H1 (cell line): ENCODE measurements at regions not wholly inside any gene's neighbourhood (a gene's known extent, or its start where the extent isn't known, plus 50 kb on each side); places are given as distances from the start of the nearest gene placed in this dataset.

ENCODE experiments used
- CTCF ChIA-PET: fragments of 300-600 bp; sonication (Branson Sonifier 250); formaldehyde crosslinking; loops from one replicate; lab custom pipeline; 2021; ENCODE audit not compliant: partially characterized antibody; lab: Charles Lee
- POLR2A ChIA-PET: fragments of 300-600 bp; sonication (Branson Sonifier 250); formaldehyde crosslinking; loops from one replicate; lab custom pipeline; 2021; ENCODE audit warnings: inconsistent platforms; ENCODE audit not compliant: partially characterized antibody; lab: Charles Lee
- DNase-seq, 2 experiments: peaks; one replicate each; pipeline versions ENCODE4 v3.0.0 to v3.0.0-alpha.2; 2010 to 2022; ENCODE audit warnings: low spot score in 2 of 2, low read depth in 1 of 2, mixed read lengths in 1 of 2
- FAIRE-seq: peaks from 2 replicates; lab custom pipeline; 2011; peaks lifted over from hg19 to GRCh38; lab: Jason Lieb, UNC
- H2AFZ ChIP-seq: 2 replicates; pipeline ENCODE4 v1.8.1; 2012; ENCODE audit warnings: low read length, inconsistent platforms
- H2AK5ac ChIP-seq: 2 replicates; pipeline ENCODE4 v1.6.1; 2013; ENCODE audit warnings: low read depth, low read length
- H2BK120ac ChIP-seq: replicated peaks from 2 replicates; pipeline ENCODE3; 2013; ENCODE audit warnings: low read depth, low read length, inconsistent platforms
- H2BK12ac ChIP-seq: 2 replicates; pipeline ENCODE4 v1.6.1; 2013; ENCODE audit warnings: low read depth, low read length
- H2BK15ac ChIP-seq: 2 replicates; pipeline ENCODE4 v1.6.1; 2013; ENCODE audit warnings: low read length
- H2BK20ac ChIP-seq: 2 replicates; pipeline ENCODE4 v1.6.1; 2013; ENCODE audit warnings: low read length
- H2BK5ac ChIP-seq: 2 replicates; pipeline ENCODE4 v1.6.1; 2013; ENCODE audit warnings: low read depth, low read length
- H3K14ac ChIP-seq: 2 replicates; pipeline ENCODE4 v1.6.1; 2013; ENCODE audit warnings: inconsistent platforms; ENCODE audit not compliant: insufficient read length
- H3K18ac ChIP-seq: 2 replicates; pipeline ENCODE4 v1.6.1; 2013; ENCODE audit warnings: low read length; ENCODE audit errors: extremely low read depth
- H3K23ac ChIP-seq: 2 replicates; pipeline ENCODE4 v1.6.1; 2013; ENCODE audit warnings: inconsistent platforms; ENCODE audit not compliant: insufficient read length
- H3K23me2 ChIP-seq: 2 replicates; pipeline ENCODE4 v1.6.1; 2013; ENCODE audit warnings: low read depth, low read length
- H3K27ac ChIP-seq: 2 replicates; pipeline ENCODE4 v1.6.1; 2011; ENCODE audit warnings: low read depth, low read length, inconsistent platforms
- H3K27me3 ChIP-seq, 4 experiments: replicated peaks in 1 of 4; 1 replicate in 1 of 4; 2 replicates in 3 of 4; pipeline versions ENCODE4 v1.6.1 to v1.8.1; 2011 to 2013; ENCODE audit warnings: low read length in 3 of 4, mild to moderate bottlenecking in 3 of 4, inconsistent platforms in 2 of 4, mixed read lengths in 2 of 4, moderate library complexity in 1 of 4; ENCODE audit not compliant: control insufficient read depth in 3 of 4, insufficient read depth in 3 of 4; ENCODE audit errors: extremely low read depth in 1 of 4
- H3K36me3 ChIP-seq, 4 experiments: 2 replicates each; pipeline versions ENCODE4 v1.6.1 to v1.8.1; 2011 to 2013; ENCODE audit warnings: mild to moderate bottlenecking in 4 of 4, low read length in 3 of 4, moderate library complexity in 2 of 4, control low read depth in 1 of 4, inconsistent platforms in 1 of 4; ENCODE audit not compliant: insufficient read depth in 4 of 4, control insufficient read depth in 2 of 4
- H3K4ac ChIP-seq: replicated peaks from 2 replicates; pipeline ENCODE3; 2013; ENCODE audit warnings: low read length, low read depth, mixed read lengths, inconsistent platforms; ENCODE audit not compliant: insufficient read length
- H3K4me1 ChIP-seq, 4 experiments: replicated peaks in 1 of 4; 1 replicate in 1 of 4; 2 replicates in 3 of 4; pipeline versions ENCODE4 v1.6.1 to v1.8.1; 2011 to 2013; ENCODE audit warnings: low read length in 3 of 4, inconsistent platforms in 2 of 4, mixed read lengths in 1 of 4; ENCODE audit not compliant: insufficient read depth in 4 of 4, control insufficient read depth in 3 of 4
- H3K4me2 ChIP-seq, 2 experiments: 2 replicates each; pipeline versions ENCODE4 v1.6.1 to v1.8.1; 2011 to 2013; ENCODE audit warnings: low read depth in 2 of 2, low read length in 2 of 2, control low read depth in 1 of 2, inconsistent platforms in 1 of 2, mild to moderate bottlenecking in 1 of 2; ENCODE audit not compliant: insufficient read depth in 1 of 2
- H3K4me3 ChIP-seq, 4 experiments: fragments of 200-600, 300-600 bp in 1 of 4; sonication (generic), shearing (Covaris generic), sonication (Bioruptor Twin) in 1 of 4; 2 replicates each; pipeline versions ENCODE4 v1.5.1 to v1.8.1; 2011 to 2016; ENCODE audit warnings: low read length in 4 of 4, low read depth in 3 of 4, control low read depth in 2 of 4, inconsistent platforms in 2 of 4, mild to moderate bottlenecking in 2 of 4, mixed read lengths in 1 of 4, moderate library complexity in 1 of 4; ENCODE audit not compliant: insufficient read depth in 2 of 4; ENCODE audit errors: extremely low read depth in 1 of 4
- H3K56ac ChIP-seq: replicated peaks from 2 replicates; pipeline ENCODE3; 2013; ENCODE audit warnings: low read depth, mild to moderate bottlenecking, mixed read lengths, low read length, inconsistent platforms; ENCODE audit not compliant: insufficient read length
- H3K79me1 ChIP-seq: 2 replicates; pipeline ENCODE4 v1.6.1; 2013; ENCODE audit warnings: low read depth, low read length, control low read depth
- H3K79me2 ChIP-seq, 2 experiments: 2 replicates each; pipeline versions ENCODE4 v1.6.1 to v1.8.1; 2012 to 2013; ENCODE audit warnings: low read length in 2 of 2, mild to moderate bottlenecking in 2 of 2, inconsistent platforms in 1 of 2; ENCODE audit not compliant: insufficient read depth in 2 of 2, control insufficient read depth in 1 of 2
- H3K9ac ChIP-seq, 4 experiments: replicated peaks in 1 of 4; 1 replicate in 1 of 4; 2 replicates in 3 of 4; pipeline versions ENCODE4 v1.6.1 to v1.8.1; 2011 to 2013; ENCODE audit warnings: low read depth in 3 of 4, low read length in 3 of 4, control low read depth in 2 of 4, mild to moderate bottlenecking in 2 of 4, moderate library complexity in 2 of 4, inconsistent platforms in 1 of 4; ENCODE audit errors: extremely low read depth in 1 of 4
- H3K9me3 ChIP-seq, 2 experiments: 2 replicates each; pipeline versions ENCODE4 v1.6.1 to v1.8.1; 2012 to 2013; ENCODE audit warnings: mild to moderate bottlenecking in 2 of 2, moderate library complexity in 2 of 2, control low read depth in 1 of 2, inconsistent platforms in 1 of 2, low read depth in 1 of 2, low read length in 1 of 2, mixed read lengths in 1 of 2; ENCODE audit not compliant: insufficient read depth in 2 of 2
- H4K20me1 ChIP-seq, 2 experiments: replicated peaks in 1 of 2; 2 replicates each; pipeline versions ENCODE3 to v1.8.1; 2011 to 2013; ENCODE audit warnings: inconsistent platforms in 2 of 2, low read length in 2 of 2, mild to moderate bottlenecking in 1 of 2; ENCODE audit not compliant: insufficient read depth in 2 of 2, control insufficient read depth in 1 of 2
- H4K5ac ChIP-seq: 2 replicates; pipeline ENCODE4 v1.6.1; 2013; ENCODE audit warnings: low read length, low read depth, mixed read lengths, inconsistent platforms; ENCODE audit not compliant: insufficient read length
- H4K8ac ChIP-seq: 2 replicates; pipeline ENCODE4 v1.8.0; 2013; ENCODE audit warnings: mild to moderate bottlenecking, moderate library complexity, low read length, inconsistent platforms; ENCODE audit not compliant: insufficient read depth; ENCODE audit errors: extremely low read depth
- H4K91ac ChIP-seq: replicated peaks from 2 replicates; pipeline ENCODE3; 2013; ENCODE audit warnings: low read length, mixed read lengths, inconsistent platforms; ENCODE audit not compliant: insufficient read length
- CBX5 ChIP-seq: fragments of 300-800, 300-1000 bp; sonication (generic); IDR thresholded peaks from 2 replicates; pipeline ENCODE4 v1.7.1; 2016; ENCODE audit warnings: antibody characterized with exemption, low read length, low read depth
- KDM4A ChIP-seq: IDR thresholded peaks from one replicate; pipeline ENCODE4 v1.7.1; 2012; ENCODE audit warnings: low read depth, mild to moderate bottlenecking, moderate library complexity, low read length, inconsistent platforms; ENCODE audit not compliant: severe bottlenecking
- WGBS, 2 experiments: shearing (Covaris generic) in 1 of 2; methylation state at CpG; one replicate each; pipeline versions ENCODE4 v1.1.6 to v1.1.7; 2013 to 2015; ENCODE audit warnings: low lambda C conversion rate in 2 of 2, mixed read lengths in 2 of 2, inconsistent platforms in 1 of 2, low coverage in 1 of 2, missing lambda C conversion rate in 1 of 2; ENCODE audit not compliant: insufficient replicate concordance in 2 of 2, insufficient coverage in 1 of 2, insufficient read length in 1 of 2; ENCODE audit errors: extremely low coverage in 1 of 2, missing lambda C conversion rate in 1 of 2; 5-methylcytosine and 5-hydroxymethylcytosine counted together

- Histone ChIP-seq H3K79me2 (peaks cover 0 to 25% of the 10 kb centered on the region in 2 experiments; a peak in 1 of 4 replicates), H3K27ac (no peak overlapping the region), H3K18ac (no peak overlapping the region), H4K8ac (no peak overlapping the region; the same call in 1 of the 2 replicates), H2BK15ac (peak overlapping the region; percentile 16; the same call in 1 of the 2 replicates), H3K9me3 (peaks cover 0 to 8% of the 10 kb centered on the region in 2 experiments; a peak in 2 of 4 replicates), H3K4me3 (no peak overlapping the region), H4K20me1 (peaks cover 2 to 12% of the 10 kb centered on the region in 2 experiments), H3K9ac (no peak overlapping the region), H3K36me3 (0 out of 8 replicates have a peak, but pooled peaks cover 0 to 2% (median 0%) of the 10 kb centered on the region in 4 experiments), H3K23ac (no peak overlapping the region), H4K5ac (no peak overlapping the region), H3K79me1 (peaks cover 13% of the 10 kb centered on the region), H4K91ac (peak overlapping the region; percentile 53), H2AFZ (no peak overlapping the region), H3K4ac (no peak overlapping the region), H2BK5ac (peak overlapping the region; percentile 52; the same call in 1 of the 2 replicates), H2BK12ac (no peak overlapping the region), H3K4me2 (no peak overlapping the region), H2AK5ac (no peak overlapping the region), H3K23me2 (0 out of 2 replicates have a peak, but pooled peaks cover 2% of the 10 kb centered on the region), H3K27me3 (no peaks in the 10 kb centered on the region), H3K4me1 (peaks cover 0 to 3% (median 0%) of the 10 kb centered on the region in 4 experiments; a peak in 4 of 7 replicates), H2BK20ac (no peak overlapping the region), H3K14ac (no peak overlapping the region), H3K56ac (no peak overlapping the region), H2BK120ac (no peak overlapping the region)
- no peak for DNase-seq
- ChIA-PET CTCF (no interaction called here), POLR2A (no interaction called here)
- TF ChIP-seq CBX5 (no peak), KDM4A (no peak)
- FAIRE-seq = no peak
- WGBS, 2 experiments = 89% methylated on average over 11 of the region's 11 CpGs; no CpG with 5 or more reads in 1 of the 2 experiments
Observed at GRCh38 chr16:85182286-85182685, 70.0 kb upstream of the CIBAR2 start.
